T-helper 1 cell (primary cell): ENCODE measurements at regions not wholly inside any gene's neighbourhood (a gene's known extent, or its start where the extent isn't known, plus 50 kb on each side); places are given as distances from the start of the nearest gene placed in this dataset.

Source experiments
- DNase-seq, 5 donors: peaks; one replicate each; pipeline ENCODE4 v3.0.0-alpha.2; 2012 to 2020

DNA sequence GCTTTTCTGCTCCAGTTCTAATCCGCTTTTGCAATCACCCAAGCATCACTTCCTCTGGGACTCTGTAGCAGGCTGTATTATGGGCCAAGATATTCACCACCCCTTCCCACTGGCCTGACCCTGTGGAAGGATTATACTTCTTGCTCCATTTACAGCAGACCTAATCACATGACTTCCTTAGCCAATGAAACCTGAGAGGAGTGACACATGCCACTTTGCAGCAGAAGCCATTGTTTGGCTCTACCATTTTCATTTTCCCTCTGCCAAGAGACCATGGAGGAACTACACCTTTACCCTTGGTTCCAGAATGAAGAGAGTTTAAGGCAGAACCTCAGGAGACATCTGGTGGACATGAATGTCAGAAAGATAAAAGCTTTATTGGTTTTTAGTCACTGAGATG, 134.9 kb upstream of the HSD17B12 start:
- no peak for DNase-seq

DNA sequence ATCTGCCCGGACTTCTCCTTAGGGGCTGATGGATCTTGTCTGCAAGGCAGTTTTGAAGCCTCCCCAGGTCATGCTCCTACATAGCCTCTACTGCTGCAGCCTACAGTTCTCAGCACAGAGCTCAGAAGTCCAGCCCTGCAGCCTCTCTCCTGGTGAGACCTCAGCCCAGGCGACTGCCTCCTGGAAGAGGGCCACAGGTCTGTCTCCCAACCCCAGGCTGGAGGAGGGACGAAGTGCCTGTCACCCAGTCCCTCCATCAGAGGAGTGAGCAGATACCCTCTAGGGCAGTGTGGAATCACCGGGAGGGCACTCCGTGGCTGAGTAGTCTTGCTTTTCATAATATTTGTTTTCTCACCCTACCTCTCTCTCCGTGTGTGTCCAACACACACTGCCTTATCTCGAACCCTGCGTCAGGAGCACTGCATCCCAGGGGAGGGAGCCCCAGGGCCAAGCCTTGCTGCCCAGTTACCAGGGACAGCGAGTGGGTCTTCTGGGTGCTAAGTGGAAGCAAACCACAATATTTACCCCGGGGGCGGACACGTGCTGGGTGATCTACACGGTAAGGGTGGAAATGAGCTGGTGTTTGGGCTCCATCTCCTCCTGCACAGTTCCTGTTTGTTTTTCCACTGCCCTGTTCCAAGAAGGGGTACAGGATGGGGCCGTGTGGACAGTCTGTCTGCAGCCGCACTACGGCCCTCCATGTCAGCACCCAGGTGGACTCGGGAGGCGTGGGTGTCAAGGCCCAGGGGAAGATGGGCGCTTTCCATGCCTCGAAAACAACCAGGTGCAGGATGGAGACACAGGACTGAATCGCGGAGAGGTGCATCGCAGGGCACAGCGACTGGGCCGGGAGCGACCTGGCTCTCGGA, 133.7 kb upstream of the HSD17B12 start:
- no peak for DNase-seq

DNA sequence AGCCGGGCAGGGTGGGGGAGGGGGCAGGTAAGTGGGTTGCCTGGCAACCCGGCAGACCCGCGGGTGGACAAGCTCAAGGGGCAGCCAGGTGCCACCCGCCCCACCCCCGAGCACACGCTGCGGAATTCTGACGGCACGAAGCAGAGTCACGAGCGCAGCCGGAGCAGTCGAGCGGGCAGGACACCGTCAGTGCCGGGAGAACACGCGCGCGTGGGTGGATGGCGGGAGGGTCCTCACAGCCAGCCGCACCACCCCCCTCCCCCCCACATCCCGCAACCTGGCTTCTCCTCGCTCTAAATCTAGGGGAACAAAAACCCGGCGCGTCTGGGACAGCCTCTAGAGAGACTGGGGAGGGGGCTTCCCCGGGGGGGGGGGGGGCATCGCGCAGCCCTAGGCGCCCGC, 133.1 kb upstream of the HSD17B12 start:
- DNase-seq: no peak

DNA sequence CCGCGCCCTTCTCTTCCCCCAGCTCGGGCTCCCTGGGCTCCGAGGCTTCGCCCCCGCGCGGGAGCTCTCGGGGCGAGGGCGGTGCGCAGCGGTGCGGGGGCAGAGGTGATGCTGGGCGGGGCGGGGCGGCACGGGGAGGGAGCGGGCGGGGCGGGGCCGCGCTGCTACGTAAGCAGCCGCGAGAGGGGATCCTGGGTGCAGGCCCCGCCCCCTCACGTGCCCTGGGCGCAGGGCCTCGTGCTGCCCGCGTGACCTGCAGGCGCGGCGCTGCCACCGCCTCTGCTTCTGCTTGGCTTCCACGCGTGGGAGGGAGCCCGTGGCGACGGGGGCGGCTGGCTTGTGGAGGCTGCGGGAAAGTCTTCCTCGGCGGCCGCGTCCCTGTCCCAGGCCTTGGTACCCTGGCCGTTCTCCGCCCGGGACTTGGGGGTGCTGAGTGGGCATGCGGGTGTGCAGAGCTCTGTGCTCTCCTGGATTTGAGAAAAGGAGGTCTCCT, 132.6 kb upstream of the HSD17B12 start:
- DNase-seq: no peak

DNA sequence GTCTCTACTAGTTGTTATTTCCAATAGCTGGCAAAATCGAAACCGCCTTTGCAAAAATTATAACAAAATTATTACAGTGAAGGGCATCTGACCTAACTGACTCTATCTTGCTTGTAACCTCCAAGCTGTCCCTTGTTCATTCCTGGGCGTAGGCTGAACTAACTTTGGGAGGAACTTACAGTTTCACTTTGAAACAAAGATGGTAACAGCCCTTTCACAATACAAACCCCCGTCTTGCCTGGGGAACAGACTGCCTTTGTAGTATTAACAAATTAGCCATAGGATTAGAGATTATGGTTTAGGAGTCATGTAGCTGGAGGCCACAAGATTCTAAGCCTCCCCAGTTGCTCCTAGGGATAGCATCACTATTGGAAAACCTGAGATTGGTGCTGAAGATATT, 131.6 kb upstream of the HSD17B12 start:
- DNase-seq: no peak

DNA sequence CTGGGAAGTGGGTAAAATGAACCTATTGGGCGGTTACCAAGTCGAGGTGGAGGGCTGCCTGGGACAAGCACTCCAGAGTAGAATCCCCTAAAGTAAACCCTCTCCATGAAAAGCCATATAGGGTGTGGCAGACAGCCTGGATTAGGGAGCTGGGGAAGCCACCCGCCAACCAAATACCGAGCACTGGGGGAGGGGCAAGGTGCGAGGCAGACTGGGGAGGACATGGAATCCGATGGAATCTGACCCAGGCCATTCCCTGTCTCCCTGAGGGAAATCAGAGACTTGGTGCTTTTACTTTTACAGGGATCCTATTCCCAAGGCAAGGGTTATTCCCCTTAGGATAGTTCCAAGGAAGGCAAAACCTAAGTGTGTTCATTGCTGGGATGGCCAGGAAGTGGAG, 130.9 kb upstream of the HSD17B12 start:
- DNase-seq: no peak

DNA sequence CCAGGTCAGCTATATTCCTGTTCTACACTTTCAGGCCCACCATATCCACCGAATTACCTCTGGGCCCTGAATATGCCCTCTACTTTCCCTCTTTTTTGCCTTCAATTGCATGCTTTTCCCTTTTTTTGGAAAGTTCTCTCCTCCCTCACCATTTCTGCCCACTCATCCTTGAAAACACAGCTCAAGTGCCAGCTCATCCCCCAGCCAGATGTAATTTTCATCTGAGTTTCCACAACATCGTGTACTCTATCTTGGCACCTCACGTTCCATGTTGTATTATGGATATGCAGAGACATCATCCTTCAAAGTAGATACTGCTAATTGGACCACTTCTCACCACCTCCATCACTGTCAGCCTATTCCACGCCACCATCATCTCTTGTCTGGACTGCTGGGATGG, 129.8 kb upstream of the HSD17B12 start:
- no peak for DNase-seq

DNA sequence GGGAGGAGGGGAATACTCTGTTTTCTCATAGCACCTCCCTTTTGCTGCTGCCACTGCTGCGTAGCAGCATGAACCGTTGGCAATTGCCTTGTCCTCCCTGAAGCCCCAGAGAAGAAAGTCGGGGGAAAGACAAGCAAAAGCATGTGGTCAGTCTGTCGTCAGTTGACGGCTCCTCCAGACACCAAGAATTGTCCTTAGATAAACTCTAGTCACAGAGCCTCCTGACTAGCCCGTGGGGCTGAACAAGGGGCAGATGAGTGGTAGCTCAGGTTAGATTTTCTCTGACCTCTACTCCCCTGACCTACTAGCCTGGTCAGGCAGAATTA, 126.4 kb upstream of the HSD17B12 start:
- DNase-seq: no peak

DNA sequence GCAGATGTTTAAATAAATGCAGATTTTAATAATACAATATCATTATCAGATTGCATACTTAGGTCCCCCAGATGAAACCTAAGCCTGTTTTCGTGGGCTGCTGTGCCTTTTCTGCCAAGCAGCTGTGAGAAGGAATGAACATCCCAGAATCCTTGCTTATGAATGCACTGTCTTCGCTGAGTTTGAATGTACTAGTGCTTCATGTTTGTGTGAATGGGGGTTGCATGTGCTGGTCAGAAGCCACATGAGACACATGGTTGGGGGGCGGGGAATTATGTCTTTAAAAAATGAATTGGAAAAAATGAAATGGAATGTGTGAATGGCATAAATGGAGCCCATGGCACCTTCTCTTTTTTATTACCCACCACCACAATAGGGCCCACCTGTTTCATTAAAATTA, 125.4 kb upstream of the HSD17B12 start:
- no peak for DNase-seq

DNA sequence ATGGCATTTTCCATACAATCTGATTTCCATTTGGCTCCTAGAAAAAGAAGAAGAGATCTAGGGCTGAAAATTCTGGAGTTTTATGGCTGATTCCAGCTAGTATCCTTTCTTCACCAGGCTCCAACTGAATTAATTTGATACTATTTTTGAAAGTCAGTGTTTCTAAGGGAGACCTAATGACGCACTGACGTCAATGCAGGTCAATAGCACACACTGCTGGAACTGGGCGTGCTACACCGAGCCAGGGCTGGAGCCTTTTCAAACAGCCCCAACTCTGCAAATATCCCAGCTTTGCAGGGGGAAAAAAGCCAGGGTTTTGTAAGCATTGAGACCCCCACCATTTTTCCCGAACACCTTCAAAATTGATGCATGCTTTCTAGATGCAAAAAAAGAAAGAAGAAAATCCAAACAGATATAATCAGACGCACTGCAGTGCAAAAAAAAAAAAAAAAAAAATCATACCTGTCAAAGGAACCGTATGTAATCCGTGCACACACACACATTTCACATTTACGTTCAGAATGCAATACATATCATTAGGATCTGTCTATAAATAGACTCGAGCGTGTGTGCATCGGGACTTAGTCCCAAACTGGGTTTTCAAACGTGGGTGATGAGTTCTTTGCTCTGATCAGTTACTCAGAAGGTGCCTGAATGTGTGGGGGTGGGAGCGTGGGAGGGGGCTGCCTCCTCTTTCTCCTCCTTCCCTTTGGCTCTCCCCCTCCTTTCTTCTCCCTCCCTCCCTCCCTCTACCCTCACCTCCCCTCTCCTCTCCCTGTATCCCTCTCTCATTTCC, 124.5 kb upstream of the HSD17B12 start:
- no peak for DNase-seq

DNA sequence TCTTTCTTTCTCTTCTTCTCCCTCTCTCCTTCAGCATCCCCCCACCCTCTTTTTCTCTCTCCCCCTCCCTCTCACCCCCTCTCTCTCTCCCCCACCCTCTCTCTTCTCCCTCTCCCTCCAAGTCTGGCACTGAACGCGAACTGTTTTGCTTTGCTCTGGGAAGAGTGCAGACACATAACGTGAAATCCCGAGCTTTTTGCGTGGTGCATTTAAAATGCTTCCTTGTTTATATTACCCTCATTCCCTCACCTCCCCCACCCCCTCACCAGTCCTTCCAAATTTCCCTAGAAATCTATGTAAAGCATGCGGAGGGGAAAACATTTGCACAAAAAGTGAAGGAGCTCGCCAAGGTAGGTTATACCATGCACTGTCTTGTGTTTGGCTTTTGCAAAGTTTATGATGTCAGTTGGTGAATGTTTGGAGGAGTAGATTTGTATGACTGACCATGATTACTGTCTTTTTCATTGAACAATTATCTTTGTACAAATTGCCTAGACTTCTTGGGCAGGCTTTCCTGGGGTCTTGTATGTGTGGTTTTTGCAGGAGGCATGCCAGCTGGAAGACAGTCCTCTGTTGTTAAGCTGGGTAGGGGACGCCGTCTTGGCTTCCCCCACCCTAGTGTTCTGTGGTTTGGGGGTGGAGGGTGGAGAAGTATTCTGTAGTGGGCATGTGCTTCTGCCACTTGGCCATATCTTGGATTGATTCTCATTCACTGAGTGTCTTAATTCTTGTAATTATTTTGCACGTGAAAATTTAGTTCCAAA, 123.7 kb upstream of the HSD17B12 start:
- DNase-seq: no peak

DNA sequence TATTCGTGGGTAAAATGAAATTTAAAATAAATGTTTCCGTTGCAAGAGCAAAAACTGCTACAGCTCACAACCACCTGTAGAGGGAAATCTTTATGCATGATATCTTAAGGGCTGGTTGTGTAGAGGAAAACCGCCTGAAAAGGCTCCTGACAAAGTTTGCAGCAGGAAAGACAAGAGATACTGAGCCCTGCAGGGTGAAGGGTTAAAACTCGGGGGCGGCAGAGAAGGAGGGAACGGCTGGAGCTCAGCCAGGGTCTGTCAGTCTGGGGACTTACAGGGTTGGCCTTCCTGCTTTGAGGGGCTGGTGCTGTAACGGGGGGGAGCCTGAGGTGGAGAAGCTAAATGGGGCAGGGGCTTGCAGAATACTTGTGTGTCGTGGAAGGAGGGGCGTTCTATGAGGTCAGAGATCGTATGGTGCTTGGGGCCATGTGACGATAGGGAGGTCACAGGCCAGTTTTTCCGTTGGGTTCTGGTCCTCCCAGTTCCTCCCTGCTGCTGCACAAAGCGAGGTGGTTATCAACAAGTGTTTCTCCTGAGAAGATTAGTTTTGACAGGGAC, 122.9 kb upstream of the HSD17B12 start:
- DNase-seq: no peak

DNA sequence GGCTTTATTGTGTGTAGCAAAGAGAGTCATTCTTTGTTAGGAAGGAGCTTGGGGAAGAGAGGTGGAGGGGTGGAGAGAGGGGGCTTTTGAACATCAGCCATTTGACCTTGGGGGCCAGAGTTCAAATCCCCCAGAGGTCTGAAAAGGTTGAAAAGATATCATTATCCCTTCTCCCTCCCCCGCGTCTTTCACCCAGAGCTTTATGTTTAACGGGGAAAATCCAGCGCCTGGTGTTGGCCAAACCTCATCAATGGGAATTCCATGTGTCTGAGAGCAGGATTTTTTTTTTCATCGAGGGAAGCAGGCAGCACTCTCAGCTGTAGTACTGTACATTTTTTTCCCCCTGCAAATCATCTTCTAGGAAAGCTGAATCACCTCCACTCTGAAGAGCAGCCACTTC, 122.4 kb upstream of the HSD17B12 start:
- no peak for DNase-seq

DNA sequence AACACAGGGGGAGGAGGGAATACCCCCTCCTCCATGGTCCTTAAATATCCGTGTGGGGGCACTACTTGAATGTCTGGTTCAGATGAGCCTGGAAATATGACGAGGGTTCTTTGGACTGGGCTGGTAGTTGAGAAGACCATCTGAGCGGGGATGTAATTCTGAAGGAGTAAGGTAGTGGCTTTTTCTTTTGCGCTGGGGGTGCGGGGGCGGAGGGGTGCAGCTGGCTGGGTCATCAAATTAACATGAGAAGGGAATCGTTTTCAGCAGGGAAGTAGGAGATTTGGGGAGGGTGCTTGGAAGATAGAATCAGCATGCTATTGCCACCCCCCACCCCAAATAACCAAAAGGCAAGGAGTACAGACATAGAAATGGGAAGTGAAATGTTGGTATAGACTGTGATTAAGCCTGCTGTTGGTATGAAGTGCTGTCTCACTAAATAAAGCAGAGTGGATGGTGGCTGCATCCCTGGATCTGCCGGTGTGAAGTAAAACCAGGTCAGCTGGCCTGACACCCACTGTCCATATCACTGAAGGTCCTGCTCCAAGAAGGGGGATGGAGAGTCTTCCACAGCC, 121.9 kb upstream of the HSD17B12 start:
- DNase-seq: no peak

DNA sequence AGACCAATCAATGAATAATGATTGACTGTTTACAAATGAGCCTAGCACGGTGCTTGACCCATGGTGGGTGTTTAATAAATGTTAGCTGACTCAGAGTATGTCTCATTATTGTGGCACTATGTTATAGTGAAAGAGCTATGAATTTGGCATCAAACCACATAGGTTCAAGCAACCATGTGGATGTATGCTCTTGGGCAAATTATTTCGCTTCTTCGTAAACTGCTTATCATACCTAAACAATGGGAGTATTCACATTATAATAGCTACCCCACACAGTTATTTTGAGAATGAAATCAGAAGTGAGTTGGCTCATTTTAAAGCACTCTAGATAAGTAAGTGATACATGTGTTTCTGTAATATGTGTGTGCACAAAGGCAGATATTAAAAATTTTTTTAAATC, 118.7 kb upstream of the HSD17B12 start:
- DNase-seq: no peak

DNA sequence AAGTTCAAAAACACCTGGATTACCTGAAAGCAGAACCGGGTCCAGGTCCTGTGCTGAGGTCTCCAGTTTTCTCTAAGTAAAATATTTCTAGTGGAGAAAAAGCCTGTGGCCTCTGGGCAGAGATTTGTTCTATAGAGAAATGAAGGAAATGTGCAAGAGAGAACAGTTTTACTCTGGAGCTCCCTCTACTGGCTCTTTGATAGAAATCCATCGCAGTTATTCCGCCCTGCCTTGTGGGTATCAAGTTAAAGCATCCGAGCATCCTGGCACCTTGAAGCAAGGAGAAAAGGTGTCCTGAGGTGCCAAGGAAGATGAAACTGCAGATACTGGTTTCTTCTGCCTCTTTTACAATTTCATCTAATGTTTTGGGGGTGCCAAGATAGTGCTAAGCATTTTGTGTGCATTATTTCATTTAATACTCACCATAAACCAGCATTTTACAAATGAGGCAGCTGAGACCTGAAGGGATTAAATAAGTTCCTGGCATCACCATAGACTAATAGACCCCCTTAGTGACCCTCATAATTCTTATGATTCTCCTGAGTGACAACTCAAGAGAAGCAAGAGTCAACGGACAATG, 113.1 kb upstream of the HSD17B12 start:
- peak in 1 of 5 donors; percentile 19 for DNase-seq

DNA sequence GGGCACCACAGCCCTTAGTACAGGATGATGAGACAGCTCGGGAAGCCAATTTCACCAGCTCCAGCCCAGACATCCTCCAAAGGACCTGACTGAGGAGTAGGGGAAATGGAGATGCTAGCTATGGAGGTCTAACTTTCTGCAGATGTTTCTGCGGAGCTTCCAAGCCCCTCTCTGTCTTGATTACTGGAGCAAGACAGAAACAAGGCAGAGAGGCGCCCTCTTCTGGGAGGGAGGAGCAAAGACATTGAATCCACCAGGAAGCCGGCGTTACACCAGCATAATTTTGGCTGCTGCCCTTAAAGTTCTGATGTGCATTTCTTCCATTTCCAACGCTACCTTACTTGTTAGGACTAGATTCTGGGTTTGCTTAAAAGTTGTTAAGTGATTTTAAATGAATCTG, 107.3 kb upstream of the HSD17B12 start:
- DNase-seq: no peak

DNA sequence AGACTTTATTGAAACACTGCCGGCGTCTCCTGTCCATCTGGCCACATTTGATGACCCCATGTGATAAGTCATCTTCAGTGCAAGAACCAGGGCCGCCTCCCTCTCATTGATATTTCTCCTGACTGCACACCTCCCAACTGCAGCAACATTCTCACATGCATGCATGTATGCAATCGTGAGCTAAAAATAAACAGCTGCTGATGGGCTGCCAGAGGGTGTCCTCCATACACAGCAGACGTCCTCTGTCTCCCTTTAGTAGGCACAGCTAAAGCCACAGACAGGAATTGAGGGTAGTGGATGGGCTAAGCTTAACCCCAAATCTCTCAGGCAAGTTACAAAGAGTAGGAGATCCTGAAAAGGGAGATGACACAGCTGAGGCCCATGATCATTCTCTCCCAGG, 106.7 kb upstream of the HSD17B12 start:
- DNase-seq: no peak

DNA sequence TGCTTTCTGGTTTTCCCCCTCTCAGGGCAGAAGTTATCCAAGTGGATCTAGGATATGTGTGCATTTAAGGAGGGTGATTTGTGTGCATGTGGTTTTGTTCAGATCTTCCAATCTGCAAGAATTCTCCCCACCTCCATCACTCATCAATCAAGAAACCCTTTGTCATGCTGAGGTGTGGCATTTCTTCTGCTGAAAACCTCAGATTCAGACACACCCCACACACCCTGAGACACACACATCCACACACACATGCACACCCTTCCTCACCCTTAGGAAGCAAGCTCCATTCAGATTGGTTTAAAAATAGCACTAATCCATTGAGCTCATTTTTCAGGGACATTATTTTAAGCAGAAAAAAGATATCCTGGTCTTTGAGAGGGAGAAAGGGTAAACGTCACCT, 106.1 kb upstream of the HSD17B12 start:
- DNase-seq: no peak

DNA sequence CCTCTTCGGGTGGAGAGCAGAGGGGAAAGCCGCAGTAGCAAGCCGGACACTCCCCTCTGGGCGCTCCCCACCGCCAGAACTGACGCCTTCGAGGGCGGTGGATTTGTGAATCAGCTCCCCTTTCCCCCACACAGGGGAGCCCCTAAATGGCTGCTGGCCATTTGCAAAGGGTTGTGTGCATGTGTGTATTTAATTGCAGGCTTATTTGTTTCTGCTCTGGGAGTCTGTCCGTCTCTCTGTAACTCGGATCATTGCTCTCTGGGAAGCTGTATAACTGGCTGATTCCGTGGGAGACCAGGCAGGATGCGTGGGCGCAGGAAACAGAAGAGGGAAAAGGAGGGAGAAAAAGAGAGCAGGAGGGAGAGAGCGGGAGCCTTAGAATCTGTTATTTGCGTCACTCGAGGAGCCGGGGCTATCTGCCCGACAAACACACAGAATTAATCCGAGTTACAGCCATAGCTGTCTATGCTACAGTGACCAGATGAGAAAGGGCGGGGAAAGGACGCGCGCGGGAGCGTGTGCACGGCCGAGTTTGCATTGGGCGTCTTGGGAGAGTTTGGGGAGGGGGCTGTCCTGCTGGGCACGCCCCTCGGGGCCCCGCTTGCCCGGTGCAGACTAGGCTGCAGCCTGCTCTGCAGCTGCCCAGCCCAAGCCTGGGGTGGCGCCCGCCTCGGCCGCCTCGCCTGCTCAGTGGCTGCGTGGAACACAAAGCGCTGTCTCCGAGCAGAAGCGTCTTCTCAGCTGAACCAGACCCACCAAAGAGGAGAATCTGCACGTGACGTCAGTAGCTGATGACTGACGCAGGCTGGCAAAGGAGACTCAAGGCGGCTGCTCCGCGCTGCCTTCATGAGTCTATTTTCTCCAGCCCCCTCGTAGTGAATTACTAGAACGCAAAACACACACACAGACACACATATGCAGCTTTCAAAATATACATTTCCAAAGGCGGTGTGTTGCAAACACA, 105.3 kb upstream of the HSD17B12 start:
- DNase-seq: no peak

DNA sequence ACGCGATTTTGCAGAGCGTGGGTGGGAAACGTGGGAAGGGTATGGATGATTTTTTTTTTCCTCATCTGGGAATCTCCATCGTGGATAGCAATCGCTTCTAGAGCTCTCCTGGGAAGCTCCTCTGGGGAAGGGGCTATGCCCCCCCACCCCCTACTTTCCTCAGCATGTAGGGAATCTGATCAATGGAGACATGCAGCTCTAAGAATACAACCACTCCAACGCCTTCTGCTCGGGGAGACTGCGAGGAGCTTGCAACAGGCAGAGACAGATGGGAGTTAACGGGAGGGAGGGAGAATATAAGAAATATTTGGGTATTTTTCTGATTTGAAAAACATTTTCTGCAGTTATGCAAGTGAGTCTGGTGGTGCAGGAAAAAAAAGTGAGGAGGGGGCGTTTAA, 104.6 kb upstream of the HSD17B12 start:
- no peak for DNase-seq
